NCI-H2081 treated with DMSO at 0.1 percent for 48 hours (cell line): ENCODE measurements at regions not wholly inside any gene's neighbourhood (a gene's known extent, or its start where the extent isn't known, plus 50 kb on each side); places are given as distances from the start of the nearest gene placed in this dataset.

Source experiments
- DNase-seq: peaks from one replicate; lab custom pipeline; 2025; lab: John Stamatoyannopoulos, UW

DNA sequence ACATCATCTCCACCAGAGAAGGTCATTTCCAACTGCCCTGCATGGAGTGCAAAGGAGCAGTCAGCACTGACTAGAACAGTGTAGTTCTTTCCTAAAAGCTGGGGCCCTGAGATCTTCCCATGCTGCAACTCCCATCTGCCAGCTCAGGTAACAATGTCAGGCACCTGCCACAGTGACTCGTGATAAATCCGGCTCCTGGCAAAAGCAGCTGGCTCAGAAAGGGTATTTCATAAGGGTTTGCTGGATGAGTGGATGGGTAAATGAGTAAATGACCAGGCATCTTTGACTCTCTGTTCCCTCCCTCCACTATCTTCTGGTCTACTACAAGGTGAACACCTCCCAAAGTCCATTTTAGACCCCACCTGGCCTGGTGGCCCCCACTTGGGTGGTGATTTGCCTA lies 403.6 kb downstream of the NXPE2 start:
- no peak for DNase-seq

GRCh38 chr11:115083144-115083806 lies 404.9 kb downstream of the NXPE2 start:
- peak; percentile 90 for DNase-seq

DNA sequence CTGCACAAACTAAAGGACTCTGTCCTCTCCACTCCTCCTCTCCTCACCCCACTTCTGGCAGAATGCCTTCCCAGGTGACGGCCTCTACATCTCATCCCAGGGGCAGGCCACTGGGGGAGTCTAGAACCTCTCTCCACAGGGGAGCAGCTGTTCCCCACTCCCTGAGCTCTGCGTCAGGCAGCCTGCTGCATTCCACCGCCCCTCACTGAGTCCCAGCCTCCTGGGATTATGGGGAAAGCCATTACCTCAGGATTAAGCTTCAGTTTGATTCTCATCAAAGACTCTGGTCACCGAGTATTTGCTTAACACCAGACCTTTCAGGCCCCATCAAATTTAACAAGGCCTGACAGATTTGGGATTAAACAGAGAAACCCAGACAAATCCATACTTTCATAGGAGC lies 405.9 kb downstream of the NXPE2 start:
- DNase-seq = no peak

GRCh38 chr11:115085461-115086210 lies 407.3 kb downstream of the NXPE2 start:
- DNase-seq = no peak

DNA sequence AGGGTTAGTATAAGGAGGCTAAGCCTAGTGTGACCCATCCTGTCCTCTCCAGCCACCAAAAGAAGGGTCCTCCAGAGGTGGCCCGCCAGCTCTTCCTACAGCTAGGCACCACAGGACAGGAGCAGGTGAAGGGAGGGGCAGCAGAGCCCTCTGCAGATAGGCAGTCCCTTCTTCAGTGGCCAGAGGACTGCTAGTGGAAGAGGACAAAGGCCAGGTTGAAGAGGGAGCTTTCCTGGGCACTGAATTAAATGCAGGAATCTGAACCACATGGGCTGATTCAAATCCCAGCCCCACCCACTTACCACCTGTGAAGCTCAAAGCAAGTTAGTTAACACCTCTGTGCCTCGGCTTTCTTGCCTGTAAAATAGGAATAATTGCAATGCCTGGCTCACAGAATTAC lies 409.5 kb downstream of the NXPE2 start:
- DNase-seq = no peak

DNA sequence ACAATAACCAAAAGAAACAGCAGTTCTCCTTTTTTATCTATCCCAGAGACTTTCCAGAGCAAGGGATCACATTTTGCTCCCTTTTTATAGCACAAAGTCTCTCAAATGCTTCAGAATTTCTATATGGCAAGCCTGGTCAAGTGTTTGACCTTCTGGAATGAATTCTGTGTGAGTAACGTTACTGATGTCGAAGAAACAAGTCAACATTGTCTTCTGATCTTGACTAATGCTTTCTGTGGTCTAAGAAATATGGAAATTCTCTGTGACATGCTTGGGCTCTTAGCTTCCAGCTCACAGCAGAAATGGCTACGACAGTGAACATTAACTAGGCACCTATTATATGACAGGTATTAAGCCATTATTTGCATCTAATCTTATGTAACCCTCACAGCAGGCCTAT lies 411.7 kb downstream of the CADM1 start:
- DNase-seq = no peak

DNA sequence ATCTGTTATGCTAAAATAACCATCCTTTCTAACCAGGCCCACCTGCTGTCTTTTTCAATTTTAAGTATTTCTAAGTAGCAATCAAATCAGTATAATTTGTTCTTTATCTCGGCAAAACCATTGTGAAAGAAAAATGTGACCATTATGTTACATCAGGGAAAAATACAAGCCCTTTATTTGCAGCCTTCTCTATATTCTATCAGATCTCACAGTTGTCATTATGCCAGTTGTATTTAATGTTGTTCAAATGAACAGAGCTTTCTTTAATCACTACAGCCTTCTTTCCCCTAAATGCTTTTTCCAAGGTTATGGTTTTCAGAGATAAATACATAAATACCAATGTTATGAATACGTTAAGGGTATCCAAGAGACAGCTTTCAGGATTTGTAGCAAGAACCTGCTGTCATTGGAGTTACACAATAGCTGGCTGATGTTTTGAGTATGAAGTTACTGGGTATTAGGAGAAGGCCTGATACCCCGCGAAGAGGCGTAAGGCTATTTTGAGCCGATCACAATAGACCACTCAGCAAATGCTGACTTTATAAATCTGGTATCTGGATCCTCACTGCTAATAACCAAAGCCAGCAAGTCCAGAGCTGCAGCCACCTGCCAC lies 406.3 kb downstream of the CADM1 start:
- DNase-seq = no peak

- no peak for DNase-seq
Measured at GRCh38 chr11:115100706-115101105, 403.5 kb downstream of the CADM1 start.

GRCh38 chr11:115103921-115104320 lies 400.3 kb downstream of the CADM1 start:
- DNase-seq = no peak

DNA sequence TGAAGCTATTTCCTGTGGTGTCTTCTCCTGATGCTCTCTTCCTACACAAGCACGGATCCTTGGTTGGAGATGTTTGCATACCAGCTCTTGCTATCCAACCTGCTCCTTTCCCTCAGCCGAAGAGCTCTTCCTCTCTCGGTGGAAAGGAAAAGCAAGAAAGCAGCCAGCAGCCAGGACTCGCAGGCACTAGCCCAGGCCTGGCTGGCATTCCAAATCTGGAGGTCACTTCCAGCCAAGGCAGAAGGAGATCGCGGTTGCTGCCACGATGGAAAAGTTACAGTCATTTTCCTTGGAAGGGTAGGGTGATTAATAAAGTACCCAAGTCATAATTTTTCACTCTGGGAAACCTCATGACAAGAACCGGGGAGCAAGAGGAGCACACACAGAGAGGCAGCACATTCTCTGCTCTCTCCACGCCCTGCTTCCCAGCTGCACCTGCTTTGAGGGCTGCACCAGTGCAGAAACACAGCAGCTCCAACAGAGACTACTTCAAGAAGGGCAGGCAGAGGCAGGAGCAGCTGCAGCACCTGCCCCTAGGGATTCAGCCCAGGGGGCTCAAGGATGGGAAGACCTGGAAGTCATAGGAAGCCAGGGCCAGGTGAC lies 399.3 kb downstream of the CADM1 start:
- DNase-seq = no peak

DNA sequence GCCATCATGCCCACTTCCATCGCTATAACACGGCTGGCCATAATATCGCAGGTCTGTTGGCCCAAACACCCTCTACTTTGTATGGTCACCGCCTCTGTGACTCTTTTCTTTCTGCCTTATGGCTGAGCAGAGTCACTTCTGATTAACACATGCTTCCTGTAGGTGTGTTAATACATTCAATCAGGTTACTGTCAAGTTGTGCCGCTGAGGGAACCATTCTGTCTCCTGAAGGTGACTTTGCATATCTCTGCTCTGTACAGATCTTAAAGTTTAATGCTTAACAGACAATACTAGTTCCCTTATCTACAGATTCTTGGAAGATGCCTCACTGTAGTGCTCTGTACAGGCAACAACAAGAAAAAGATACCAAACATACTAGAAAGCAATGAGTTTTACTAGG lies 393.1 kb downstream of the CADM1 start:
- DNase-seq = no peak

DNA sequence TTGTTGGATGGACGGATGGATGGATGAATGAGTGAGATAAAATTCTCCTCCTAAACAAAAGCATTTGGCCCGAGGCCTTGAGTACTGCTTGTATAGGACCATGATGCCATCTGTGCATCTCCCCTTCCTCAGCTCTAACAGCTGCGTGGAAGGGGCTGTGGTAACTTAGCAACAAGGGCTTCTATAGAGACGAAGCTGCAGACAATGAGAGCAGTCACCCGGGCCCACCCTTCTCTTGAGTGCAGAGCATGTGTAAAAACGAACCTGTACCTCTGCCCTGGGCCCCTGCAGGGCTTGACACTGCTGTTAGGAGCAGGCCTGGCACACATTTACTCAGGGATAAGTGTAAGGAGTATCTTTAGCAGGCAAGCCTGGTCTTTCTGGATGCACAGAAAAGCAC lies 391.5 kb downstream of the CADM1 start:
- DNase-seq = no peak

GRCh38 chr11:115117956-115118493 lies 386.2 kb downstream of the CADM1 start:
- no peak for DNase-seq

DNA sequence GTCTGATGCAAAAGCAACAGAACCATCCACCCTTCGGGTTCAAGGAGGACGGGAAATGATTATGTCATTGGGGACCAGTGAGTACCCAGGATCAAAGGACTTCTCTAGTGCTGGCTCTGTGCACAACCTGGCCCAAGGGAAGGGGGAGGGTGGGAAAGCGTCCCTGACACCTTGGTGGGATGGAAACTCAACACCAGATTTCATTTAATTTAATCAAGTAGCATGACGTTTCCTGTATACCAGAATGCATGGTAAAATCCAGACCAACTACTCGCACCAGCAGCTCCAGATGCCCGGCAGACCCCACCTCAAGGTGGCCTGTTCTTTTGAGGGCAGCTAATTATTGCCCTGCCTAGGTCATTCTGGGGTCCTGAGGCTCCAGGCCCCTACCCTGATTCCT lies 385.1 kb downstream of the CADM1 start:
- DNase-seq = no peak
